Amygdala (tissue), 56 donors: ENCODE measurements at regions not wholly inside any gene's neighbourhood (a gene's known extent, or its start where the extent isn't known, plus 50 kb on each side); places are given as distances from the start of the nearest gene placed in this dataset.

ENCODE experiments used
- DNase-seq, 56 donors: peaks; one replicate each; lab custom pipeline; 2025; lab: John Stamatoyannopoulos, UW

- DNase-seq: no peak
Observed at GRCh38 chr12:91870872-91871707, 274.6 kb downstream of the BTG1 start.

GRCh38 chr12:91868054-91868453 is 277.6 kb downstream of the BTG1 start:
- DNase-seq: no peak

DNA sequence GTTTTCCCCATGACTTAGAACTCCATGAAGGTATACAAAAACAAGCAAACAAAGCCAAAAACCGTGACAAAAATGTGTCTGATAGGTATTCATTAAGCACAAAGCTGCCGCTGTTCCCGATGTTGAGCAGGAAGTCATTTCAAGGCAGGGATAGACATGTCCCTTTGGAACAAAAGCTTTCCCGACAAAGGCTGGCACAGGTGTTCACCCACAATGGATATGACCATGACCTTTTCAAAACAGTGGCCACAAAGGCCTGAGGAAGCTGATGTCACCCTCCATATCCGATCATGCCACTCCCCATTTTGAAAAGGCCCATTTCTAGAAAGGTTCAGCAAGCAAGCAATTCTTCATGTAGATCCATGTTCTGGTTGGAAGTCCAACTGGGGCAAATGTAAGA is 279.1 kb downstream of the BTG1 start:
- no peak for DNase-seq

- DNase-seq: no peak
Observed at GRCh38 chr12:91863702-91864101, 281.9 kb downstream of the BTG1 start.

GRCh38 chr12:91861554-91861953 is 284.1 kb downstream of the BTG1 start:
- no peak for DNase-seq

- DNase-seq: no peak
Observed at GRCh38 chr12:91859347-91859746, 286.3 kb downstream of the BTG1 start.

- DNase-seq: no peak
Observed at GRCh38 chr12:91857813-91858542, 287.7 kb downstream of the BTG1 start.

DNA sequence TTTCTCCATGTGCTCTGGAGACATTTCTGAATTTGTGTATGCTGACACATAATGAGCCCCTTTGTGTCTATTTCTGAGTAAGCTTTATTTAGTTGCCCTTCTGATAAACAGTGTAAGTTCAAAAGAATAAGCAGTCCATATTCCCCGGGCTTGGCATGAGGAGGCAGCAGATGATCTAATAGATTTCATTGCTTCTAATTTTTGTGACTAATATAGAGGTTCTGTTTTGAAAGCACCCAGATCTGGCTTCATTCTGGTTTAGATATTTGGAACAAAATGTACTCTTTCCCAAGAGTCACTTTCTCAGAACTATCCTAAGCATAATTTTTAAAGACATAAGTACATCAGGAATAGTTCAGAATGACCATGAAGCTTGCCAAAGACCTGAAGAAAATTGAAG is 290.9 kb downstream of the BTG1 start:
- DNase-seq: no peak

- no peak for DNase-seq
Observed at GRCh38 chr12:91853350-91854127, 292.1 kb downstream of the BTG1 start.

- DNase-seq: no peak
Observed at GRCh38 chr12:91852634-91853033, 293.0 kb downstream of the BTG1 start.

DNA sequence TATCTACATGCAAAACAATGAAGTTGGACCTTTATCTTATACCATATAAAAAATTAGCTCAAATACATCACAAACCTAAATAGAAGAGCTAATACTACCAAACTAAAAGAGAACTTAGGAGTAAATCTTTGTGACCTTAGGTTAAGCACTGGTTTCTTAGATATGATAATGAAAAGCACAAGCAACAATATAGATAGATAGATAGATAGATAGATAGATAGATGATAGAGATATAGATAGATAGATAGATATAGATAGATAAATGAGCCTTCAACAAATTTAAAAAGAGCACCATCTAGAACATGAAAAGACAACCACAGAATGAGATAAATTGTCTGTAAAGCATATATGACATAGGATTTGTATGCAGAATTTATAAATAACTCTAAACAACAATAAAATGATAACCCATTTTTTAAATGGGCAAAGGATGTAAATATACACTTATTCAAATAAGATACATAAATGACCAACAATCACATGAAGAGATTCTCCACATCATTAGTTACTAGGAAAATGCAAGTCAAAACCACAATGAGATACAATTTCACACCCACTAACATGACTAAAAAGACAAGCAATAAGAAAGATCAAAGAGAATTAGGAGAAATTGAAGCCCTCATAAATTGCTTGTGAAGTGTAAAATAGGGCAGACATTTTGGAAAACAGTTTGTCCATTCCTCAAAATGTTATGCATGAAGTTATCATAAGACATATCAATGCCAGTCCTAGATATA is 293.7 kb downstream of the BTG1 start:
- no peak for DNase-seq

DNA sequence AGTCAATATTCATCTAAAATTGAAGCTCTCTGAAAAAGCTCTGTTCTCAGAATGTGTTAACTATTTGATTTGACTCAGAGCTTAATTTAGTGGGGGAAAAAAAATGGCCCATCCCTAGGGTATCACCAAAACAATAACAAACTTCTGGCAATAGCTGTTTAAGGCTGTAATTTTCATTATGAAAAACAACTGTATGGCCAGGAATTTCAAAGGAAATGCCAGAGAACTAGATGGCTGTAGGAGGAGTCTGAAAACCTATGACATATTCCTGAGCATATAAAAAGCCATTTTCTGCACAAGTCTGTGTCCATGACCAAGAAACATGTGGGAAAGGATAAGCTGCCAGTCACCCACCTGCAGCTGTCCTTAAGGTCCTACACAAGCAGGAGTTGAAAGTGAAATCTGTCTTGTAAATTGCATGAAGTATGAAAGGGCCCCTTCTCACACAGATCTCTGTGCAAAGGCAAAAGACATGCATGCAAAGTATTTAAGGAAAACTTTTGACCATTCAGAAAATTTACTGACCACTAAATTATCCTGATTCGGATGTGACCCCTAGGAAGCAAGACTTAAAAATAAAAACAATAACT is 299.1 kb downstream of the BTG1 start:
- no peak for DNase-seq

GRCh38 chr12:91845365-91845764 is 300.3 kb downstream of the BTG1 start:
- DNase-seq: no peak

DNA sequence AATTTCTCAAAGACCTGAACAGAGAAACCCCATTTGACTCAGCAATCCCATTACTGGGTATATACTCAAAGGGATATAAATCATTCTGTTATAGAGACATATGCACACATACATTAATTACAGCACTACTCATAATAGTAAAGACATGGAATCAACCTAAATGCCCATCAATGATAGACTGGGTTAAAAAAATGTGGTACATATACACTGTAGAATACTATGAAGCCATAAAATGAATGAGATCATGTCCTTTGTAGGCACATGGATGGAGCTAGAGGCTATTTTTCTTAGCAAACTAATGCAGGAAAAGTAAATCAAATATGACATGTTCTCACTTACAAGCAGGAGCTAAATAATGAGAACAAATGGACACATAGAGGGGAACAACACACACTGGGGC is 303.8 kb downstream of the BTG1 start:
- no peak for DNase-seq

DNA sequence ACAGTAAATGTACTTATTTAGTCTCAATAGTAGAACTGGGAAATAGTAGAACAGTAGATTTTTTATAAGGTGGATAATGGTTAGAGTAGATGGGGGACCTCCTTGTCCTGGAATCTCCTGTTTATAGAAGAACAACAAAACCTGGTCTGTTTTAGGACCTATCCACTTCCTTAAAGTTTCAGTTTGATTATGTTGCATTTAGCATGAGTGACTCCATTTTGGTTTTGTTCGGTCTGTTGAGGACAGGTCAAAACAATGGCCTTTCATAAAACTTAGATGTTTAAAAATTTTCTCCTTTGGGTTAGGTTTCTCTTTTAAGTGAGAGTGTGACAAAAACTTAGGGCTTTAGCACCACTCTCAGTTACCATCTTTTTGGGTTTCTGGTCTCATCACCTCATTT is 308.9 kb downstream of the BTG1 start:
- DNase-seq: no peak

DNA sequence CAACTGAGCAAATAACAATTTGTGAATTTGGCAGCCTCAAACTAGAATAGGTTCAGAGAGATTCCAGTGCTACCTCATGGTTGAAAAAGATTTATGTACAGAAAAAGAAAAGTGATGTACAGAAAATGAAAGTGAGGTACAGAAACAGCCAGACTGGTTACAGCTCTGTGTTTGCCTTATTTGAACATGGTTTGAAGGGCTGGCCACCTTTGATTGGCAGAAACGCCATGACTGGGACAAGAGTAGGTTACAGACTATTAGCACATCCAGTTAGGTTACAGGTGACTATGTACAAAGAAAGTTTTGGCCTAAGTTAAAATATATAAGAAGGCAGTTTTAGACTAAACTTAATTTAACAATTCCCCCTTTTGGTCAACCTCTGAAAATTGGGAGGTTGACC is 309.4 kb downstream of the BTG1 start:
- DNase-seq: no peak

GRCh38 chr12:91835693-91836092 is 310.0 kb downstream of the BTG1 start:
- DNase-seq: no peak

DNA sequence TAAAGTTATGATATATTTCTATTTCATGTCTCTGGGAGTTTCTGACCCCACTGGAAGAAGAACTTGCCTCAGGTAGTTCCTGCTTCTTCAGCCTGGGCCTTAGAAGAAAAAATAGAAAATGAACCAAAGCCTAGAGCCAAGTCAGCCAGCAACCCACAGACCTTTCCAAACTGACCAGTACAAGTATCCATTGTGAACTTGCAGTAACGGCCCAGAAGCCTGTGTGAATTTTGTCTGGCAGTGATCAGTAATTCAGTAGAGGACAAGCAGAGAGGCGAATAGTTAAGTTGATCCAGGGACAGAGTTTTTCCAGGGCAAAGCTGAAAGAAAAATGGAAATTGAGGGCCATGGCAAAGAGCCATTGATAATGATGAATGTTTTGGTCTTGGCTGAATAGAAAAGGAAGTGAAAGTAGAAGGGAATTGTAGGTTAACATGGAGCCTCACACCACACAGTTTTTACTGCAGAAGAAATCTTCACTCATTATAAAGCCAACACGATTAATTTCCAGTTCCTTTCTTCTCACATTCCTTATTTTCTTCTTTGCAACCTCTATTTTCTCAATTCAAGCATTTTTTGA is 311.8 kb downstream of the BTG1 start:
- DNase-seq: peak in 7 of 56 donors; percentile 1 to 13 (median 5)

DNA sequence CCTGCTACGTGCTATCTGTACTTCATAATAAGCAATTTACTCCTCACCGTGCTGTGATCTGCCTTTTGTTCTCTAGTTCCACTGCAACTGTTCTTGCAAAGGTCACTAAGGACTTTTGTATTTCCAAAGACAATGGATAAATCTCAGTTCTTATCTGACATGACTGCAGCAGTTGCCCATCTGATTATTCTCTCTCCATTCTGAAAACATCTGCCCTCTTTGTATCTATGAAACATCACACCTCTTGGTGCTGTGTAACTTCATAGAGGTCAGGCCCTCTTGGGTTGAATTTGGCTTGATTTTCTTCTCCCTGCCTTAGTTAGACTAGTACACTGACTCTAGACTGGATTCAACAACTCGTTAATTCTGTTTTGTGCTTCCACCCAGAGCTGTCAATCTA is 319.6 kb downstream of the BTG1 start:
- no peak for DNase-seq

- no peak for DNase-seq
Observed at GRCh38 chr12:91824991-91825390, 320.7 kb downstream of the BTG1 start.
